Activated CD4-positive, alpha-beta T cell treated with anti-CD3 and anti-CD28 coated beads, Interleukin-2, amount 10 ng/mL, durations not matched to agents 7 days and 5 days (primary cell): ENCODE measurements at regions not wholly inside any gene's neighbourhood (a gene's known extent, or its start where the extent isn't known, plus 50 kb on each side); places are given as distances from the start of the nearest gene placed in this dataset.

ENCODE experiments used
- CTCF ChIA-PET: fragments of 350-600 bp; sonication (Branson Sonifier 250); formaldehyde crosslinking; loops from one replicate; lab custom pipeline; 2021; ENCODE audit warnings: antibody characterized with exemption; lab: Charles Lee
- POLR2A ChIA-PET: fragments of 350-600 bp; sonication (Branson Sonifier 250); formaldehyde crosslinking; loops from one replicate; lab custom pipeline; 2021; ENCODE audit warnings: antibody characterized with exemption; lab: Charles Lee
- DNase-seq: peaks from one replicate; pipeline ENCODE4 v3.0.0-alpha.2; 2020
- H3K27ac Mint-ChIP-seq: one replicate; pipeline ENCODE4 v1.8.0; 2021; ENCODE audit warnings: mild to moderate bottlenecking, moderate library complexity, mixed read lengths
- H3K27me3 Mint-ChIP-seq: one replicate; pipeline ENCODE4 v1.8.0; 2021; ENCODE audit warnings: mixed read lengths
- H3K36me3 Mint-ChIP-seq: one replicate; pipeline ENCODE4 v1.8.0; 2021; ENCODE audit warnings: low read depth, mixed read lengths
- H3K4me1 Mint-ChIP-seq: one replicate; pipeline ENCODE4 v1.8.0; 2021; ENCODE audit warnings: mixed read lengths
- H3K4me3 Mint-ChIP-seq: one replicate; pipeline ENCODE4 v1.8.0; 2021; ENCODE audit warnings: mild to moderate bottlenecking, moderate library complexity, mixed read lengths
- H3K9me3 Mint-ChIP-seq: one replicate; pipeline ENCODE4 v1.8.0; 2021; ENCODE audit warnings: mixed read lengths

GRCh38 chr2:8620611-8621382 is 61.1 kb upstream of the ID2 start:
- CTCF ChIA-PET = interaction anchor here (1.2 kb wide), 1 partner anchor 12 kb away, joined by 4 read pairs; no protein-coding TSS in a partner anchor

GRCh38 chr2:8622199-8622911 is 59.5 kb upstream of the ID2 start:
- ChIA-PET POLR2A (no interaction called here), CTCF (interaction anchor here (0.6 to 1.2 kb wide), 3 partner anchors 8 to 181 kb away, joined by 3 to 4 read pairs (median 3); no protein-coding TSS in a partner anchor)
- no peaks in the 10 kb centered on the region for H3K4me1 Mint-ChIP-seq

More at GRCh38 chr2:8620611-8621382, 61.1 kb upstream of the ID2 start:
- Mint-ChIP-seq H3K4me3 (no peak overlapping the region), H3K36me3 (no peaks in the 10 kb centered on the region), H3K27ac (no peak overlapping the region), H3K4me1 (no peaks in the 10 kb centered on the region), H3K27me3 (peaks cover 18% of the 10 kb centered on the region), H3K9me3 (no peaks in the 10 kb centered on the region)
- POLR2A ChIA-PET = no interaction called here
- no peak for DNase-seq

GRCh38 chr2:8622924-8623465 is 58.9 kb upstream of the ID2 start:
- CTCF ChIA-PET = interaction anchor here (0.9 kb wide), 1 partner anchor 182 kb away, joined by 3 read pairs; no protein-coding TSS in a partner anchor
- H3K9me3 Mint-ChIP-seq = no peaks in the 10 kb centered on the region
- DNase-seq = no peak
- H3K27ac Mint-ChIP-seq = peak overlapping the region; percentile 37
- H3K27me3 Mint-ChIP-seq = peaks cover 18% of the 10 kb centered on the region
- POLR2A ChIA-PET = no interaction called here
- no peaks in the 10 kb centered on the region for H3K36me3 Mint-ChIP-seq
- H3K4me3 Mint-ChIP-seq = no peak overlapping the region
- no peaks in the 10 kb centered on the region for H3K4me1 Mint-ChIP-seq

More at GRCh38 chr2:8622199-8622911, 59.5 kb upstream of the ID2 start:
- Mint-ChIP-seq H3K27ac (peak overlapping the region; percentile 52), H3K4me3 (no peak overlapping the region), H3K27me3 (peaks cover 18% of the 10 kb centered on the region), H3K36me3 (no peaks in the 10 kb centered on the region), H3K9me3 (no peaks in the 10 kb centered on the region)
- DNase-seq = no peak

- no peaks in the 10 kb centered on the region for H3K9me3 Mint-ChIP-seq
- H3K4me3 Mint-ChIP-seq = no peak overlapping the region
- H3K27me3 Mint-ChIP-seq = peaks cover 18% of the 10 kb centered on the region
- no peaks in the 10 kb centered on the region for H3K4me1 Mint-ChIP-seq
- DNase-seq = no peak
- no peaks in the 10 kb centered on the region for H3K36me3 Mint-ChIP-seq
- H3K27ac Mint-ChIP-seq = no peak overlapping the region
- ChIA-PET POLR2A (no interaction called here), CTCF (interaction anchor here (1.2 kb wide), 1 partner anchor 151 kb away, joined by 3 read pairs; no protein-coding TSS in a partner anchor)
Measured at GRCh38 chr2:8623576-8623957, 58.3 kb upstream of the ID2 start.

- Mint-ChIP-seq H3K4me3 (no peak overlapping the region), H3K36me3 (no peaks in the 10 kb centered on the region), H3K9me3 (no peaks in the 10 kb centered on the region), H3K4me1 (no peaks in the 10 kb centered on the region), H3K27me3 (peaks cover 18% of the 10 kb centered on the region), H3K27ac (no peak overlapping the region)
- CTCF ChIA-PET = interaction anchor here (0.6 to 1.2 kb wide), 2 partner anchors 152 to 1523 kb away, joined by 3 read pairs; no protein-coding TSS in a partner anchor
- POLR2A ChIA-PET = no interaction called here
- DNase-seq = no peak
Measured at GRCh38 chr2:8623958-8624591, 57.8 kb upstream of the ID2 start.

GRCh38 chr2:8624855-8625398 is 56.9 kb upstream of the ID2 start:
- no peaks in the 10 kb centered on the region for H3K36me3 Mint-ChIP-seq
- ChIA-PET POLR2A (no interaction called here), CTCF (interaction anchor here (0.6 kb wide), 1 partner anchor 1524 kb away, joined by 3 read pairs; no protein-coding TSS in a partner anchor)
- DNase-seq = no peak
- H3K4me3 Mint-ChIP-seq = no peak overlapping the region
- no peaks in the 10 kb centered on the region for H3K4me1 Mint-ChIP-seq
- H3K9me3 Mint-ChIP-seq = no peaks in the 10 kb centered on the region
- peaks cover 16% of the 10 kb centered on the region for H3K27me3 Mint-ChIP-seq
- no peak overlapping the region for H3K27ac Mint-ChIP-seq

- Mint-ChIP-seq H3K27ac (no peak overlapping the region), H3K4me3 (no peak overlapping the region), H3K27me3 (peaks cover 11% of the 10 kb centered on the region), H3K9me3 (no peaks in the 10 kb centered on the region), H3K4me1 (no peaks in the 10 kb centered on the region), H3K36me3 (no peaks in the 10 kb centered on the region)
- DNase-seq = no peak
- ChIA-PET CTCF (interaction anchor here (1.3 kb wide), 1 partner anchor 1199 kb away, joined by 3 read pairs; no protein-coding TSS in a partner anchor), POLR2A (no interaction called here)
Measured at GRCh38 chr2:8625399-8626300, 56.2 kb upstream of the ID2 start.

GRCh38 chr2:8626572-8626971 is 55.3 kb upstream of the ID2 start:
- POLR2A ChIA-PET = no interaction called here
- Mint-ChIP-seq H3K9me3 (no peaks in the 10 kb centered on the region), H3K4me3 (no peak overlapping the region), H3K4me1 (peaks cover 2% of the 10 kb centered on the region), H3K27ac (no peak overlapping the region), H3K27me3 (peaks cover 4% of the 10 kb centered on the region), H3K36me3 (no peaks in the 10 kb centered on the region)
- CTCF ChIA-PET = interaction anchor here (1.3 kb wide), 1 partner anchor 1200 kb away, joined by 3 read pairs; no protein-coding TSS in a partner anchor
- DNase-seq = no peak

GRCh38 chr2:8627019-8627691 is 54.7 kb upstream of the ID2 start:
- Mint-ChIP-seq H3K4me1 (peaks cover 6% of the 10 kb centered on the region), H3K27ac (no peak overlapping the region), H3K4me3 (no peak overlapping the region), H3K36me3 (no peaks in the 10 kb centered on the region), H3K9me3 (no peaks in the 10 kb centered on the region), H3K27me3 (peaks cover 4% of the 10 kb centered on the region)
- no peak for DNase-seq
- POLR2A ChIA-PET = no interaction called here
- CTCF ChIA-PET = interaction anchor here (1.3 kb wide), 1 partner anchor 1200 kb away, joined by 3 read pairs; no protein-coding TSS in a partner anchor

- no peaks in the 10 kb centered on the region for H3K9me3 Mint-ChIP-seq
- H3K4me3 Mint-ChIP-seq = no peak overlapping the region
- H3K27ac Mint-ChIP-seq = no peak overlapping the region
- H3K36me3 Mint-ChIP-seq = no peaks in the 10 kb centered on the region
- H3K27me3 Mint-ChIP-seq = peaks cover 4% of the 10 kb centered on the region
- POLR2A ChIA-PET = no interaction called here
- DNase-seq = no peak
- peaks cover 6% of the 10 kb centered on the region for H3K4me1 Mint-ChIP-seq
- CTCF ChIA-PET = interaction anchor here (0.8 kb wide), 1 partner anchor 10 kb away, joined by 3 read pairs; no protein-coding TSS in a partner anchor
Measured at GRCh38 chr2:8627692-8628085, 54.2 kb upstream of the ID2 start.
